Medulla oblongata (tissue), 1 donor: ENCODE measurements at regions not wholly inside any gene's neighbourhood (a gene's known extent, or its start where the extent isn't known, plus 50 kb on each side); places are given as distances from the start of the nearest gene placed in this dataset.

Source experiments
- DNase-seq: peaks from one replicate; pipeline ENCODE4 v3.0.0-alpha.2; 2015; ENCODE audit errors: extremely low spot score

DNA sequence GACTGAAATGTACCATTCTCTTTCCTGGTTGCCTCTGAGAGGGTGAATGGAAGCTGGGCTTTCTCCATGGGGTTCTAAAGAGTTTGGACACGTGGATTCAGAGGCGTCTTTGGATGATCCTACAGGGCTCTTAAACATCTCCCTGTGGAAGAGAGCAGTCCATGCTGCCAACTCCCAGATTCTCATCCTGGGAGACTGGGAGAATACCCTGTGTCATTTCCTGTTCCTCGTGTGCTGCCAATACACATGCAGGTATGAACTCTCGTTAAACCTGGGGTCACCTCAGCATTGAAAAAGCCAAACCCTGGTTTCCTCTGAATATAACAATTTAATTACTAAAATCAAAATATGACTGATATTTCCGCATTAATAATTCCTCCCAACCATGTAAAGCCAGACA is 73.3 kb upstream of the NT5C1B start:
- DNase-seq, result no peak

DNA sequence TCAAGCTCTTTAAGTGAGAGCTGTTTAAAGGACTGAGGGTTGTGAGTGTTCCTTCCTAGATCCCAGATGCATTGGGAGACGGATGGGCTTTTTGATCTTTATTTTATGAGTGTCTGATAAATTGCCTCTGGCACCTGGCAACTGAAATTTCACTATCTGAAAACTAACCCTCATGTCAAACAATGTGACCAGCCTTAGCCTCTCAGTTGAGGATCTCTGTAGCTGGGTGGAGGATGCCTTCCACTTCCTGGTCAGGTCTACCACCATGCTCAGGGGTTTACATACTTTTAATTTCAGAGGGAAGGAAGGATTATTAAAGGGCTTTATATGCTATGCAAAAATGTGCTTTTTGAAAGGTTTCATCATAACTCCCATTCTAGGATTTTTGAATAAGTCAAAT is 70.5 kb upstream of the NT5C1B start:
- DNase-seq, result no peak

DNA sequence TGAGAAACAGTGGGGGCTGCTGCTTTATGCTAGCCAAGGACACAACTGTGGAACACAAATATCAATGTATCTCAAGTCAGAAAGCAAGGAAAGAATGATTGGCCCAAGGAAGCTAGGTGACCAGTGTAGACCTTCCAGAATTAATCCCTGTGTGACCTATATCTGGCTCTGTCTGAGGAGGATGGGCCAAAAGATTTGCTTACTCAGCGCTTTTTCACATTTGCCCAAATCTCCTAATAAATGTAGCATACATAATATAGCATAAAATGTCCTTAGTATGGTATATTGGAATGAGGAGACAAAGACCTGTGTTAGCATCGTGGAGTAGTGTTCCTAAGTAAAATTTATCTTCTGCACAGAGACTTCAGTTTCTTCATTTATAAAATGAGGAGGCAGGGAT is 66.7 kb upstream of the NT5C1B start:
- no peak for DNase-seq

DNA sequence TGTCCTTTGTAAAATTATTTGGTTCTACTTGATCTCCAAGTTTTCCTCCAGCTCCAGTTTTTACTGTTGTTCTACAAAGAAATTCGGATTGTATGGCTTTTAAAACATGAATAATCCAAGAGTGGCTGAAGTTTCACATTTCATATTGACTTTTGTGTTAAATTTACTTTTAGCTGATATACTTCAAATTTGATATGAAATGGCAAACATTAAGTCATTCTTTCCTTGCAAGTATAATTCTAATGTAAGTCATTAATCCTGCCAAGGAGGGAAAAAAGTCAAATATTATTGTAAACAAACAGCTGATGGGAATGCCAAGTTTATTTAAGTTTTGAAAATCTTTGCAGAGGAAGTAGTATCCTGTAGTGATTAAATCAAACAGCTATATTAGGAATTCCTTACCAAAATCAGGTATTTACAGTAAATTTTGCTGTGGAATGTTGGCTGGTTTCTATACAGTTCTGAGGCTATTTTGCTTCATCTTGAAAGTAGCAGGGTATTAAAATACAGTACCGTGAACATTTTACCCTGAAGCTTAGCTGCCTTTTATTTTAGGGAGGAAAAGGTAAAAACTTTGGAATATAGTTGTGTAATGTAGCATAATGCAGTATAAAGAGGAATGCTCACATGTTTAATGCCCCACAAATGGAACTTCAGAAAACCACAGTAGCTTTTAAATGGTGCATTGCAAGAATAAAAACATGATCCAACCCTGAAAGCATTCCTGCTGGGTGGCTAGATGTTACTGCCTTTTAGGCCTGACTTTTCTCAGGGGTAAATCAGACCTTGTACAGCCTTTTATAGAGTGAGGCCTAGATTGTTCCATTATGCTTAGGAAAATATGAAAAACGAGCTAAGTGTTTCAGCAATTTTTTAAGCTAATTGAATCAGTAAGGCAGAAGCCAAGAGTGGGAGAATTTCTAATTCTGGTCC is 62.7 kb upstream of the NT5C1B start:
- DNase-seq, result no peak

DNA sequence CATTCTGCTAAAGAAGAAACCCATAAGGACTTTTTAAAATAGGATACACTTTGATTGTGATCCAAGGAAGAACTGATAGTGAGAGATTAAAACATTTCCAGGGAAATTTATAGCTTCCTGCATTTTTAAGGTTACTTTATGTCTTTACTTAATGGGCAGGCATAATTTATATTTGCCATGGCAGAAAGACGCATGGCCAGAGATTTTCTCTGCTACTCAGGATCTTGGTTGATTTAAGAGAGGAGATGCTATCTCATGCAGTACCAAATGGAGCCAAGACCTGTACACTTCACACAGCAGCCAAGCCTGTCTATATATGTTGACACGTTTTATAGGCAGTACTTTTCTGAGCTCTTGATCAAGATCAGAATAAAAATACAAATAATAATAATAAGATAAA is 60.9 kb upstream of the NT5C1B start:
- no peak for DNase-seq

DNA sequence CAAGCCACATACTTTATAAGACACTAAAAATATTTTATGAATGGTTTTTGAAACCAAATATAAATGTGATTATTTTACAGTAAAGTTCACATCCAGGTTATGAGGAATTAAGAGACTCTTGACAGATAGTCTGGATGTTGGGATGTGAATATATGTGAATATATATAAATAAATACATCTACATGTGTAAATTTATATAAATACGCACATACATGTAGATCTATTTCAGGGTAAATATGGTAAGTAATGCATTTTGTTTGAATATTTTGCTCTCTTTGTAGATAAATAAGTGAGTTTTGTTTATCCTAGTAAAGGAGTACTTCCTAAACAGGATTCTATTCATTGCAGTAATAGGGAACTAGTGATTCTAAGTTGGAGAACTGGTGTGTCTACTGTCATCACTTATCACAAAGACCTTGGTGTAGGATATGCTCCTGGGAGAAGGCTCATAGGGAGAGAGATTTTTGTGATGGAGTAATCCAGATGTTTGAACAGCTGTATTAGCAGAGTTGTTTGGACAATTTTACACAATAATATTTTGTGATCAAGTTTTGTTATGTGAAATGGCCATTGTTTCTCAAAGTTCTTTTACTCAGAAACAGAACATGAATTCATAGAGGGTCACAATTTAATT is 60.2 kb upstream of the NT5C1B start:
- DNase-seq, result no peak

DNA sequence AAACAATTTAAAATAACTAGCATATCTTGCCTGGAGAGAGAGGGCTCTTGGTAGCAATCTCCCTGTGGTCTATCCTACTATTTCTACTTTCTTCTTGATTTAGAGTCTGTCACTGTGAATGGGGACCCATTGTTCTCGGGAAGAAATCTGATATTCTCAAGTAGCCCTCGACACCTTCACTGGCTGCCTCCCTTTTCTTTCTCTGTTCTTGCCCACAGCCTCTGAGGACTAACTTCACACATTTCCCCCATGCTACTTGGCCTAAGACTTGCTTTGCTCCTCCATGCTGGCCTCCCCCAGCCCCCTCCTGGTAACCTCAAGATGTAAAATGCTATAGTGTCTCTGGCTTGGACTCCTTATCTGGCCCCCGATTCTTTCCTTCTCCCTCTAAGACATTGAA is 58.8 kb upstream of the NT5C1B start:
- DNase-seq, result no peak

DNA sequence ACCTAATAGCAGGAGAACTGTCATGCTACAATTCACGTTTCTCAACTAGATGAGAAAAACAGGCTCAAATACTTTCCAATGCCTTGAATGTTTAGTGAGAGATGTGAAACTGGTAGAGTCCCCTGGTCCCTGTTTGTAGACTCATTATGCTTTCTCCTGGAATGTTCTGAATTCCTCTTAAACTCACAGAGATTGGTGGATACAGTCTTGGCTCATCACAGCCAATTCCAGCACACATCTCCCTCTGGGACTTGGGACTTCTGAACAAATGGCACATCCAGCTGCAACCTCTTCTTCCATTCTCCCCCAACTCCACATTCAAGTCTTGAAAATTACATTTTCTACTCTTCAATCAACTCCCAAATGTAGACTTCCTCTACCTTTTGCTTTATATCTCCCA is 58.4 kb upstream of the NT5C1B start:
- DNase-seq, result no peak

DNA sequence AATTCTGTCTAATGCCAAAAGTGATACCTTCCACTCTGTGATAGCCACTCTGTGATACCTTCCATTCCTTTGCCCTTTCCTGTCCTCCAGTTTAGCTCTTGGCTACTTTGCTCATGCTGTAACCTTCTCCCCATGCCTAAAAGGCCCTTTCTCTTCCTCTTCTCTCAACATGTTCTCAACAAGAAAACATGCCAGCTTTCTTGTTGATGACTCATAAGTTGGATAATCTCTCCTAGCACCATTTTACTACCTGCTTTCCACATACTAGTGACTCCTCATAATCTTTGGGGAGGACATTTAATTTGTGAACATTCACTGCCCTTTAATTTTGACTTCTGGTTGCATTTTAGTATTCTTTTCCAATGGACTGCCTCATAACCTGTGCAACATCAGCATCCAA is 55.9 kb upstream of the NT5C1B start:
- no peak for DNase-seq

DNA sequence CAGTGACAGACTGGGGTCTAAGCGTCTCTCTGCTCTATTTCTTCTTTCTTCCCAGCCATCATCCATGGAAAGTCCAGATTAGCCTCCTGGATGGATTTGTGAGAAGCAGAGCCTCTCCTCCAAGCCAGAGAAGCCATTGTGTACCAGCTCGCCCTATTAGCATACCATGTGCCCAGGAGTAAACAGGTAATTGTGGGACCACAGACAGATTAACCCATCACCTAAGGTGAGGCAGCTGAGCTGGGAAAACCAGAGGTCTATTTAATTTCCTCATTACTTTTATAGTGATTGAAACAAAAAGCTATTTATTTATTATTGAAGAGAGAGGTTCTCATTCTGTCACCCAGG is 54.7 kb upstream of the NT5C1B start:
- no peak for DNase-seq

DNA sequence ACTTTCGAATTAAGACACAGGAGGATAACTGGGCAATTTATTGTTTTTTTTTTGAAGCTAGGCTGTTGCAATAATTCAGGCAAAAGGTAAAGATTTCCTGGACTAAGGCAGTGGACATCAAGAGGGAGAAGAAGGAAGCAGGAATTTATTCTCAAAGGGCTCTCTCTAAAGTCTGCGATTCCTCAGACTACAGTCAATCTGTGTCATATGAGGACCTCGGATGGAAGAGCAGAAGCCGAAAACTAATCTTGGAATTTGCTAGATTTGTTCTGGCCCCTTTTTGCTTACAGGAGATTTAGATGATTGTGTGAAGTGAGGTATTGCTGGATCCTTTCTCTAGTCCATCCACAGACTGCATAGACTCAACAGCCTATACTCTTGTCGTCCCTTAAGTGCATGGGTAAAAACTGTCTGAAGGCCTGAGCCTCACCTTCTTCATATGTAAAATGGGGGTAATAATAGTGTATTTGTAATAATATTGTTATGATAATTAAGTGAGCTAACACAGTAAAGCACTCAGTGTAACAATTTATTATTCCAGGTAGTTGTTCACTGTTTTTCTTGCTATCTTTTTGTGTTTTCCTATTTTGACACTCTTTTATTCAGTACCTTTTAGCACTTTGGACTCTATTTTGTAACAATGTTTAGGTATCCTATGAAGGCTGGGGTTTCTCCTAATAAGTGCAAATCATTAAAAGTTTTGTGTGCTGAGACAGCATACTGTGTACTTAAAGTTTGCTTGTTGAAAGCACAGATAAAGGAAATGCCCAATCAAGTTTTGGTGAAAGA is 54.2 kb upstream of the NT5C1B start:
- DNase-seq, result no peak

DNA sequence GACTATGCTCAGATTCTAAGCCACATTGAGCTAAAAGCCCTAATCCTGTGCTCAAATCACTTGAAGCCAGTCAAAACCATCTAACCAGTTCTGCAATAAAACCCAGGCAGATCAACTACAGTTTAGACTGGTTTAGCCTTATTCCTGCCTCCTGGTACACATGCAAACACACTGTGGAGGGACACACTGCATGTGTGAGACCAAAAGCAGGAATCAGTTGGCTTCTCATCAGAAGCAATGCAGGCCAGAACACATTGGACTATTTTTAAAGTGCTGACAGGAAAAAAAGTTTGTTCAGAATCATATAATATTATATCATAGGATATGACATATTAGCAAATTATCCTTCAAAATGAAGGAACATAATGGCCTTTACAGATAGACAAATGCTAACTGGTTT is 52.5 kb upstream of the NT5C1B start:
- DNase-seq, result no peak

DNA sequence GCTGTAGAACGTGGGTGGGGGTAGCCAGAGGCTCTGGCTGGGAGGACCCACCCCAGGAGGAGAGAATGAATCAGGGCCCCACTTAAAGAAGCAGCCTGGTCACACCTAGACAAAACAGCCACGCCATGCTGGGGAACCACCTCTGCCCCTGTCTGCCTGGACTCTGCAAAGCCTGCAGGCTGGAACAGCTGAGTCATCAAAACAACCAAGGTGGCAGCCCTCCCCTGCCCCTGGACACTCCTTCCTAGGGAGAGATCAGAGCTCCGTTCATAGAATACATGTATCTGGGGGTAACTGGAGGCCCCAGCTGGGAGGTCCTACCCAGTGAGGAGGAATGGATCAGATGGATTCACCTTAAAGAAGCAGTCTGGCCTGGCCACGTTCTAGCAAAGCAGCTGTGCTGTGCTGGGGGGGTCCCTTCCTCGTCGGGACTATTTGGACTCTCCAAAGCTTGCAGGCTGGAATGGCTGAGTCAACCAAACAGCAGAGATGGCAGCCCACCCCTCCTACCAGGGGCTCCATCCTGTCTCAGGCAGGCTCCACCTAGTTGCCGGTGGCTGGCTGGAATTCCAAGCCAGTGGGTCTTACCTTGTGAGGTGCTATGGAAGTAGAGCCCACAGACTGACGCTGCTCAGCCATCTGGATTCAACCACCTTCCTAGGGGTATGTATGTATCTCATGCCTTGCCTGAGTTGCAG is 50.5 kb upstream of the NT5C1B start:
- no peak for DNase-seq
